Hippocampal formation (tissue), 2 donors: ENCODE measurements at regions not wholly inside any gene's neighbourhood (a gene's known extent, or its start where the extent isn't known, plus 50 kb on each side); places are given as distances from the start of the nearest gene placed in this dataset.

Experiments
- DNase-seq, 2 donors: peaks; one replicate each; lab custom pipeline; 2025; lab: John Stamatoyannopoulos, UW

DNA sequence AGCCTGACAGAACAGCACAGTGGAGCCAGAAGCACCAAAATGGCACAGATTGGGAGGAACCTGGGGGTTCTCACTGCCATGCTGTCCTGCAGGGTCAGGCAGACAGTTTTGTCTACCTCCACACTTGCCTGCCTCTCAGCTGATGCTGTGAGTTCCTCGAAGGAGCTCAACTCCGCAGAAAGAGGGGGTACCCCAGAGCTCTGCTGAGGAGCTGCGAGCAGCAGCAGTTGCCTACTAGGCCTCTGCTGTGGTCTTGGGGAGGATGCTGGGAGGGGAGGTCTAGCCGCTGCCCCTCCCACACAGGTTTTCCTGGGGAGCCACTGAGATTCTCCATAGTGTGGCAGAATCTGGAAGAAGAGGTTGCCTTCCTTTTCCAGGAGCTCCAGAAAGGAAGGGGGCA, 192.5 kb downstream of the FOXD2 start:
- DNase-seq, result no peak

DNA sequence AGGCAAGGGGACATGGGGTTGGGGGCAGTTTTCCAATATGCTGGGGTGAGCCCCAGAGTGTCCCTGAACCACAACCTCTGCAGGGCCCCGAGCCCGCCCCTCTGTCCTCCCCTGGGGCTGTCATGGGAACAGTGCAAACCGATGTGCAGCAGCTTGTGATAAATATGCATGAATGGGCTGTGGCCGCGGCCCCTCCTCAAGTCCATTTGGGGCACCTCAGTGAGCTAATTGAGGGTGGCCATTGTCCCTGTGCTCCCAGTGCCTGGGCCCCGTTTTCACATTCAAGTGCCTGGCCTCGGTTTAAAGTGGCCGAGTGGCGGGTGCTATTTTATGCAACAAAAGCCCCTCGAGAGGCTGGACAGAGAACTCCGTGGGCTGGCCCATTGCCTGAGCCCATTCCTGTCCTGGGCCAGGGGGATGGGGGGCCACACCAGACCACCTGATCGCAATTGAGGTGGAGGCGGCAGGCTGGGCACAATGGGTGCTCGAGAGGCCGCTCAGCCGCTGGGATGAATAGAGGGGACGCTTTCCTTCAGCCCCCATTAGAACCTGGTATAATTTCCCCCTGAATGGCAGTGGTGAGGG, 193.7 kb downstream of the FOXD2 start:
- DNase-seq, result no peak

DNA sequence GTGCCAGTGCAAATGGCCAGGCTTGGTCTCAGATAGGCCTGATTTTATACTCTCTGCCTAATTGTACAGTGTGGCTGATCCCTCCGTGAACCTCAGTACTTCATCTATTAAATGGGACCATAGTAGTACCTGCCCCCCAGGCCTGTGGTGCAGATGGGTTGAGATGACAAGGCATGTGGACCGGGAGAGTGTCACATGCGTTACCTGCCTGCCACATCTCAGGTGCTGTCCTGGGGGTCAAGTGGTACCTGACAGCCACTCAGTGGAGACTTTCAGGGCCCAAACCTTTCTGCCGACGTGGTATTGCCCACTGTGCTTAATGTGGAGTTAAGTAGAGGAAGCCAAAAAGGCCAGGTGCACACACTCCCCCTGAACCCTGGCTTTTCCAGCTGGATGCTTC, 197.3 kb downstream of the FOXD2 start:
- DNase-seq, result no peak

DNA sequence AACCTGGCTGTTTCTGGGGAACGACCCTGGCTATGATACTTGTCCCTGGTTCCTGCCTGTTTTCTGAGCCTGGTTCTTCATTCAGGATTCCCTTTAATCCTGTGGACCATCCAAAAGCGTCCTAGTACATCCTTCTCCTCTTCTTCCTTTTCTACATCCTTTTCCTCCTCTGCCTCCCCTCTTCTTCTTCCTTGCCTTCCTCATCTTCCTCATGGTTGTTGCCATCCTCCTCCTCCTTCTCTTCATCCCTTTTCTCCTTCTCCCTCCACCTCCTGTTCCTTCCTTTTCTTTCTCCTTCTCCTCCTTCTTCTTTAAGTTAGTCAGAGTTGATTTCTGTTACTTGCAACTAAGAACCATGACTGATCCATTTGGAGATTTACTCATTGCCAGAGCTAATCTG, 197.8 kb downstream of the FOXD2 start:
- no peak for DNase-seq

DNA sequence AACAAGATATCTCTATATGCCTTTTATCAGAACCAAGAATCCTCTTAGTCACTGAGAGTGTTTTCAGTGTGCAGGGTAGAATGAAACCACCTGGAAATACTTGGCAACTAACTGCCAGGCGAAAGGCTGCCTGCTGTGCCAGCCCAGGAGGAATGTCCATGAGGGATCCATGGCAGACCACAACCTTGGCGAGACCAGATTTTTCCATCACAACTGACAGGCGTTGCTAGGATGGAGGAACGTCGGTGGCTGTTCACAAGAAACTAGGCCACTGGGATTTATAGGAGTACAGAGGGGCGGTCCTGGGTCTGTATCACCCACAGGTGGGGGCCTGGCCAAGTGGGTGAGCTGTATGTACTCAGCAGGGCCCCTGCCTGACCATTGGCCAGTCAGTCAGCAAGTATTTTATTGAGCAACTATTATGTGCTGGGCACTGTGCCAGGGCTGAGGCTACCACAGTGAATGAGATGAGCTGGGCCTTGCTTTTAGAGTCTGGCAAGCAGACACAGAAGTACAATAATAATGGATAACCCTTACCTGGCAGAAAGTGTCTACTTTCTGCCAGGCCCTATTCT, 199.4 kb downstream of the FOXD2 start:
- DNase-seq, result no peak

DNA sequence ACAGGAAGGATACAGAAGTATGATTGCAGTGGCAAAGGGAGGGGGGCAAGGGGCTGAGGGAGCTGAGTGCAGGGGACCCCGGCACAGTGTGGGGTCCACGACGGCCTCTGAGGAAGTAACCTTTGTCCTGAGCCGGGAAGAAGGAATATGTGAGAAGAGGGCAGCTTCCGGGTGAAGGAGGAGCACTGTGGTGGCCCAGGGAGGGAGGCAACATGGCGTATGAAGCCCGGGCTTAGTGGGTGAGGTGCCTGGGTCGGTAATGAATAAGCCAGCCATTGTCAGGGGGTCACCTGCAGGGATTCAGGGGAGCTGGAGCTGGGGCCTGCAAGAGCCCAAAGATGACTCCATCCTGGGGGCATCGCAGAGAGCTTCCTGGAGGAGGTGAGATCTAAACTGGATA, 200.4 kb downstream of the FOXD2 start:
- no peak for DNase-seq

DNA sequence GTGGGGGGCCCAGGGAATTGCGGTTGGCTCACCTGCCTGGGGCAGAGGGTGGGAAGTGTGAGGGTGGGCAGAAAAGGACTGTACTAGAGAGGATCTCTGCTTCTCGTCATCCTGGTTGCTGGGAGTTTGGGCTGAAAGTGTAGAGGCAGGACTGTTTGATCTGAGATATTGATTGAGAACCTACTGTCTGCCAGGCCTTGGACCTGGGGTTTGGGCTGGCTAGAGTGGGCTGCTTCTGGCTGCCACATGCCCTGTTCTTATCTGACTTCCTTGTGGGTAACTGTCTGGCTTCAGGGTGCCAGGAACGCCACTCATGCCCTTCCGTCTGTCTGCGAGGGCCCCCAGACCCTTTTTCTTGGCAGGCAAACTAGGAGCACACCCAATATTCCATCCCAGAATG, 200.9 kb downstream of the FOXD2 start:
- DNase-seq, result no peak

DNA sequence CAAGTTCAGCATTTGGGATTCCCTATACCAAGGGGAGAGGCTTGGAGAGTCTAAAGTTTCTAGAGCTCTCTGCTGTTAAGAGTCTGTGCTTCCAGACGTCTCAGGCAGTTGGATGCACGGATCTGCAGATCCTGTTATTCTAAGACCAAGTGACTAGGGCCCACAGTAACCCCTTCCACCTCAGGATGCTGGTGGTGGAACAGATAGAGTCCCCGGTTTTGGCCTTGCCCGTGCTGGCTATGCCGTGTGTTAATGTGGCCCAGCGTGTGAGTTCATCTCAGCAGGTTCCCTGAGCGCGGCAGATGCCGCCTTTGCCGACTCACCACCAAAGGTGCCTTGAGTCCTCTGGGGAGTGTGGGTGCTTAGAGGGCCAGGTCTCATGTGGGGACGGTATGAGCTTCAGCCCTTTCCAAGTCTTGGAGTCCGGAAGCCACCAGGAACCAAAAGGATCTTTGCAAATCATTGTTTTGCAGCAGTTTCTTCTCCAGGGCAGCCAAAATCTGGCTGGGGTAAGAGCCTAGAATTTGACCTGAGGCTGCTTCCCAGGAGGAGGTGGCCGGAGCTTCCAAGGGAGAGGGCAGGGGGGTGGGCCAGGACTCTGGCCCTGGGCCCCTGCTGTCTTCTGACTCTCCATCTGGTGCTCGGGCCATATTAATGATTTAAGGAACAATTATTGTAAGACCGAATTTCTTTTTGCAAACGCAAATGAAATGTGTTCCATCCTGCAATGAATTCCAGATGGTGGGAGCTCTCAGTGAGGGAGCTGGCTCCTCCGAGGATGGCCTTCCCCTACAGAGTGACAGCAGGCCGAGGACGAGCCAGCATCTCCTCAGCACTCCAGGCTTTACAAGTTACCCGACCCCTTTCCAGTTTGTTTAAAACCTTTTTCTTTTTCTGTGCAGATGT, 205.7 kb downstream of the FOXD2 start:
- no peak for DNase-seq

DNA sequence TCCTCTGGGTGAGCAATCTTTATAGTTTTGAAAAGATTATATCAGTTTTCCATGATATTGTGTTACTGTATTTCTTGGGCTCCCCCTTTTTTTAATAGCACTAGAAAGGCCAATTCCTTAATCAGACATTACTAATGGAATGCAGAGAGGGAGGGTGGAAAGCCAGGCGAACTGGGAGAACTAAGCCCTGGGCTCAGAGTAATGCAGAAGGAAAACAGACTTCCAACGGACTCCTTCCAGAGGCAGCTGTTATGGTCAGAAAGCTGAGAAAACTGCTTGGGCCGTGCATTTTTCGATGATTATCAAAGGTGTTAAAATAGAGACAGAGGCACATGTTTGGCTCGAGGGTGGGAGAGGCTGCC, 206.3 kb downstream of the FOXD2 start:
- DNase-seq, result no peak

DNA sequence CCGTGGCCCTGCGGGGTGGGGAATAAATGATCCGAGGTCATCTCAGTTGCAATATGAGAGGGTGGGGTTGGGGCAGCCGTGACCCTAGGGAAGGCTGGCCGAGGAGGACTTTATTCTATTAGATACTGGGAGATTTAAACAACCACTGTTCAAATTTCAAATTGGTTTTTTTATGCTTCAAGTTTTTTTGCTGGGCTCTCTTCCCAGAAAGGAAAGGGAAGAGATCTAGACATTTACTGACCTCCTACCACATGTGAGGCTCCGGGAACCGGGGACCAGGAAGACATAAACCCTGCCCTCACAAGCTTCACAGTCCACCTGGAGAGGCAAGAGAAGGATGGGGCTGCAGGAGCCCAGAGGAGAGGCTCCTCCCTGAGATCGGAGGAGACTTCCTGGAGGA, 207.3 kb downstream of the FOXD2 start:
- no peak for DNase-seq

DNA sequence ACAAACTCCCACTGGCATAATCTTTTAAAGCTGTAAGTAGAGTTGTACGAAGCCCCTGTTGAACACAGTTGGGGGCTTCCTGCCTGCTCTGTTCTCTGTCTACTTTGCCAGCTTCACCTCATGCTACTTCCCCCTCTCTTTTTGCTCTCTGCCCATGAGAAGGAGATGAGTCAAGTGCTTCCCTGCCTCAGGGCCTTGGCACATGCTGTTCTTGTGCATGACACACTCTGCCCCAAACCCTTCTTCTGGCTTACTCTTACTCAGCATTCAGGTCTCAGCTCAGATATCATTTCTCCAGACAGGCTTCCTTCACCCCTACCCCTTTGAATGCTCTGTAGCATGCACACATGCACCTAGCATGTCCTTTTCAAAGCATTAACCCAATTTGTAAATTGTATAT, 208.8 kb downstream of the FOXD2 start:
- no peak for DNase-seq

DNA sequence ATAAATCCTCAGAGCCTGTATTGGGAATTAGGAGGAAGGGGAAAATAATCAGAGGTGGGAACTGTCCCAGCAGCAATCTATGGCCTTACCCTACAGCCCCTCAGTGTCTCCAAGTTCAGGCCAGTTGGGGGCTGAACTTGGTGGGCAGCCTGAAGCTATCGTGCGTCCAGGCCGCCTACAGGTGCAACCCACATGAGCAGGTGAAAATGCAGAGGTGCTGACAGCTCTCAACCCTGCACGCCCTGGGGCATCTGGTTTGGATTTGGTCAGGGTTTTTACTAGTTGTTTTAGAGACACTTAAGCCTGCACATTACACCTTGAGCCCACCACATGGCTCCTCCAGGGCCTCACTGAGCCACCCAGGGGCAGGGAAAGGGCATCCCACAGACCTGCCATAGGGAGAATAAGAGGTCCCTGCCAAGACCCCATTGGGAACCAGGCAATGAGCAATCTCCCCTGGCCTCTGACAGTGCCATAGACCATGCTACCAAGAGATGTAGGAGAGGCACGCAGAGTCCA, 209.5 kb downstream of the FOXD2 start:
- DNase-seq, result no peak

DNA sequence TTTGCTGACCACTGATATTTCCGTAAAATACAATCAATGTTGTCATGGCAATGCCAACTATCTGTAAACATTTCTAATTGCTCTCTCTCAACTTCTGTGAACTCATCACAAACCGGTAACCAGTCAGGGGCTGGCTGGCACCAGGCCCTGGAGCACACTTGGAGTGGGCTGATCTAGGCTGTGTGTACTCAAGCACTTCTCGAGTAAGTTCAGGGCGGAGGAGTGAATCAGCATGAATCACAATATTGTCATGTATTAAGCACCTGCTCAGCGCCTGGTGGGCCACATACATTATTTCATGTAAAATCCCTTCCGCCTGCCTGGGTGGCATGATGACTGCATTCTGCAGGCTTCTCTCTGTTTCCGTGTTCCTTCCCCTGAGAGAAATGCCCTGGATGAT, 212.4 kb downstream of the FOXD2 start:
- no peak for DNase-seq

DNA sequence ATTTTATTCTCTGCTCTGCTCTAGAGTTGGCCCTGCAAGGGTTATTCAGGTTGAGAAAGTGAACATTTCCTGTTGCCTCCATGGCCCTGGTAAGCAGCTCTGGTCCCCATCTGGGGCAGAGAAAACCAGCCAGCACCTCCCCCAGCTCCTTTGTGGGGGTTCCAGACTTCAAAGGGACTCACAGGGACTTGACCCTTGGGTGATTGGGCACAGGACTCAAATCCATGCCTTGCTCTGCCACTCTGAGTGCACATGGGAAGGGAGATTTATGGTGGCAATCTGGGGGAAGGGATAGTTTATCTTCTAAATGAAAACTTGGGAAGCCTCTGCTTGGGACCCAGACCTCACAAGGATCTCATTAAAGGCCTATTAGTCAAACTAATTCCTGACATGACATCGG, 212.8 kb downstream of the FOXD2 start:
- no peak for DNase-seq

DNA sequence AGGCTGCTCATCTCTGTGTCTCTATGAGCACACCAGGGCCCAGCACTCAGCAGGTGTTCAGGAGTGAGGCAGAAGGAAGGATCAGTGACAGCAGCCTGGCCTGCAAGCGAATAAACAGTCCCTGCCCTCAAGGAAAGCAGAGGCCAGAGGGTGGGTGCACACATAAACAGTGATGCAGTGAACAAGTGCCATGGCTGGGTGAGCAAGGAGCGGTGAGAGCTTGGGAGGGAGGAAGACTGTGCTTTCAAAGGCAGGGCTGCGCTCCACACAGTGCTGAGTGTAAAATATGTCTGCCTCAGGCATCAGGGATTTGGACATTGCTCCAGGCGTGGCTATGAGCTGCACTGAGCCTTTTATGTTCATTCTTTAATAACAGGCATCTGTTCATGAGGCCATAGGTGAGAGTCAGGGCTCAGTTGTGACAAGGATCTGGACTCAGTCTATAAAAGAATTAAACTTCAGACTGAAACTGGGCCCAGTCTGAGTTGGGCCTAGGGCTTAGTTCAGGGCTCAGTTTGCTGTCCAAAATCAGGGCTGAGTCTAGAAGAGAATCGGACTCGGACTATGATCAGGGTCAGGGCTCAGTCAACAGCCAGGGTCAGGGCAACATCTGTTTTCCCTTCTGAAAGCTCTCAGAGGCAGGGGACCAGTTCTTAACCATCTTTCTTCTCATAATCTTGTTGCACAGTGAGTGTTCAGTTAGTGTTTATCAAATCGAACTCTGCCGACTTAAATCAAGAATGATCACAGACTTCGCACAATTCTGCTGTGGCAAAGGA, 213.7 kb downstream of the FOXD2 start:
- DNase-seq, result no peak

DNA sequence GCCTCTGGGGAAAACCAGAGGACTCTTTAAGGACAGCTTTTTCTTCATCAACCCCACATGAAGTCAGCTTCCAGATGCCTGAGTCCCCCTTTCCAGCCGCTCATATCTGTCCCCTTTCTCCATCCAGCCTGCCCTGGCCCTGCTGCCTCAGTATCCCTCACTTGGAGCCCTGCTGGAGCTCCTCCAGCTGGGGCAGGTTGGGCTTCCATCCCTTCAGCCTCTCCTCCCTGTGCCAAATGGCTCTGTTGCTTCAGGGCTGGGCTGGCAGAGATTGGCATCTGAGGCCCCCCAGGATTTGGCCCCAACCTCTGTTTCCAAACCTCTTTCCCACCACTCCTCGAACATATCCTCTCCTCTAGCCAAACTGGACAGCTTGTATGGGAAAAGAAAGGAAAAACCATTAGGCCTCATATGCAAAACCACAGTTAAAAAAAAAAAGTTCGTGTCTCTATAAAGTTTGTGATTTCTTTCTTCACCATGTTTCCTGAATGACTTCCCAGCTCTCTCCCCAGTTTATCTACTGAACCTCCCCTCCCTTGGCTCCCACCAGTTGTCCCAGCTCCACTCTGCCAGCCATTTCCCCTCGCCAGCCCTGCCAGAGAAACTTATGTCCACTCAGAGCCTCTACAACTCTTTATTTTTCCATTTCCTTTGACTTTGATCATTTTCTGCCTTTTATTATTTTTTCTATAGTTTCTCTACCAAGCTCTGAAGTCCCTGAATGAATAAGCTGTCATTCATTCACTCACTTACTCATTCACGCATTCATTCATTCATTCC, 217.9 kb downstream of the FOXD2 start:
- DNase-seq, result no peak

DNA sequence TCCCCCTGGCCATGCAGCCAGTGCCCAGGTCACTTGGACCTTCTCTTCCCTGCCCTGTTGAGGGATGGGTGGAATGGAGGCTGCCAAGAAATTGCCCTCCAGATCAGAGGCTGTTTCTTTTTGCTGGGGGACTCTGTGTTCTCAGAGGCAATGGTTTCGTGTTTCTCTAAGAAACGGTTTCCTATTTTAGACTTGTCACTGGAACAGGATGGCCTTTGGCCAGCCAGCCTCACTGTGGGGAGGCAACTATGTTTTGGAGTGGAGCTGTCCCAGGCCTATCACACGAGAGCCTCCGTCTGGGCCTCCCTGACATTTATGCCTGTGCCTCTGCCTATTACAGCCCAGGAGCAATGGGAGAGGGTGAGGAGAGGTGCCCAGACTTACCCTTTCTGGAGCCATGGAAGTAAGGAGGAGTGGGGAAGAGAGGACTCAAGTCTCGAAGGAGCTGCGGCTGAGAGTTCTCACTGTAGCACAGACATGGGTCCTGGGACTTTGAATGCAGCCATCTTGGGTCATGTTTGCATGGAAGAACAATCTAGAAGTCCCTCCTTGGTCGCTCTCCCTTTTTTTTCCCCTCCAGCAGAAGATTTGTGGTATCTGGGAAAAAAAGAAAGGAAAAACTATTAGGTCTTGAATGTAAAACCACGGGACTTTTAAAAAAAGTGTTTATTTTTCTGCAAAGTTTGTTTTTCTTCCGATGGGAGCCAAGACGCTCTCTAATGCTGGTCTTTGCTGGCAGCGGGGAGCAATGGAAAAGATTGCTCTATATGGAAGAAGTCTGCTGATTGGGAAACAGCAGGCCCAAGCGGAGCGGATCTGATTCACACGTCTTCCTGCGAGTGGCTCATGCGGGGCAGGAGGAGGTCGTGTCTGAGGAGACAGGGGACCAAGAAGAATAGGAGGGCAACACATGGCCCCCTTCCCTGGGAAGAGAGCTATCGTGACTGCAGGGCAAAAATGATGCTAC, 219.2 kb downstream of the FOXD2 start:
- DNase-seq, result peak in 1 of 2 donors; percentile 13

DNA sequence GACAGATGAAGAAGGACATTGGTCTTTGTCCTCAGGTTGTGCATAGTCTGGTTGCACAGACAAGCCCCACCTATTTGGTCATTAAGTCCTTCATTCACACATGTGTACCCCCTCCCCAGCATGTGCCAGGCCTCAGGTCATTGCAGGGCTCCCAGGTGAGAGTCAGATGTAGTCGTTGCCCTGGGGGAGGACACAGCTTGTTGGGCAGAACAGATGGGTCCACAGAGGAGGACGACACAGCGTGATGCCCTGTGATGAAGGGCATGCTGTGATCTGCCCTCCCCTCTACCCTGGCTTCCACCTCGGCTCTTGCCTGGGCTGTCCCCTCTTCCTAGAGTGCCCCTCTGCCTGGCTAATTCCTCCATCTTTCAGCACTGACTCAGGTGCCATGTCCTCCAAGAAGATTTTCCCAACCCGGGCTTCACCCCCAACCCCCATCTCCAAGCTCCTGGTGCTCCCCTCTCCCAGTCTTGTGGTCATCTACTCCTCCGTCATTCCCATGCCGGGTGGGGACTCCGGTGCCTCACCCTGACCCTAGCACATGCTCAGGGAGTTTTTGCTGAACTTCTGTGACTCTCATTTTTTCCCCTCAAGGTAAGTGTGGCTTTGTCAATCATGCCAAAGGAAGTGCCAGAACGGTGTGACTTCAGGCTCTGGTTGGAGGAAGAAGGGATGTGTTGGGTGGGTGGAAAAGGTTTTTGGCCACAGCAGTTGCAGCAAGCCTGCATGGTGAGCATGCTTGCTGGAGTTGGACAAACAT, 220.5 kb downstream of the FOXD2 start:
- no peak for DNase-seq

DNA sequence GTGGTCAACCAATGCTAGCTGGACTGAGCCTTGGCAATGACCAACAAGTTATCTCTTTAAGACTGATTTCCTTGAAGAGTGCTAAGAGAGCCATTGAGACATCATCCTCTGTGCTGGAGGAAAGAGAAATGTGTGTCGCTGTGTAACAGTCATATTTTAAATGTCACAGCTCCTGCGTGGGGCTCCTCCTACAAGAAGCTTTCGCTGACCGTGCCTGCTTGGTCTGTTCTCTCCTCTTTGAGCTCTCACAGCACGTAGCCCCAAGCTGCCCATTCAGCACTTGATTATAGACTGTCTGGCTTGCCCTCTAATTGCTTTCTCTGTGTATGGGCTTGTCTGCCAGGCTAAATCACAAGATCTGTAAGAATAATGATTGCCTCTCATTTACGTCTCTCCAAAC, 221.3 kb downstream of the FOXD2 start:
- DNase-seq, result no peak

DNA sequence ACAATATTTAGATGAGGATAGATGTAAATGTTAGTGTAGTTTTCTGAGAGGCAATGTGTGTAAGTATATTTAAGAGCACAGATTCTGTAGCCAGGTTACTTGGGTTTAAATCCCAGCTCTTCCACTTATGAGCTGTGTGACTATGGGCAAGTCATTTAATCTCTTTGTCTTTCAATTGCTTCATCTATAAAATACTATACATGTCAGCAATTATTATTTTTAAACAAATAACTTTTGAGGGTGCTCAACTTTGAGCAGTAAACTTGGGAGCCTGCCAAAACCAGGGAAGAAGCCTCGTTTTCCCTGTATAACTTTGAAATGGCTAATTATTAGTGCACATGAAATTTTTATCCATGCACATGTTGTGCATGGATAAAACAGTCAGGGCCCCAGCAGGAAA, 222.8 kb downstream of the FOXD2 start:
- DNase-seq, result no peak
